GM21576 (cell line): ENCODE measurements at regions not wholly inside any gene's neighbourhood (a gene's known extent, or its start where the extent isn't known, plus 50 kb on each side); places are given as distances from the start of the nearest gene placed in this dataset.
"Not testable (repeated sequence)": the region's sequence is repeated elsewhere in the genome, so short reads cannot be mapped to it uniquely, and the experiment has no call there.

Source experiments
- ATAC-seq: cut with Tn5 transposase; IDR thresholded peaks from one replicate; pipeline ENCODE4 v1.9.1; 2021; ENCODE audit warnings: mild to moderate bottlenecking, moderate library complexity; ENCODE audit not compliant: unreplicated experiment

DNA sequence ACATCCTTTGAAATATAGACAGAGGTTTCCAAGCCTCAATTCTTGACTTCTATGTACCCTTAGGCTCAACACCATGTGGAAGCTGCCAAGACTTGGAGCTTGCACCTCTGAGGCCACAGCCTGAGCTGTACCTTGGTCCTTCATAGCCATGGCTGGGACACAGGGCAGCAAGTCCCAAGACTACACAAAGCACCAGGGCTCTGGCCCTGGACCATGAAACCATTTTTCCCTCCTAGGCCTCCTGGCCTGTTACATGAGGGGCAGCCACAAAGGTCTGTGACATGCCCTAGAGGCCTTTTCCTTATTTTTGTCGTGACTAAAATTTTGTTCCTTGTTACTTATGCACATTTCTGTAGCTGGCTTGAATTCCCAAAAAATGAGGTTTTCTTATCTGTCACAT lies 953.1 kb upstream of the ADGRL4 start:
- no peak for ATAC-seq

- ATAC-seq, result no peak
Measured at GRCh38 chr1:79955966-79956365, 949.4 kb upstream of the ADGRL4 start.

DNA sequence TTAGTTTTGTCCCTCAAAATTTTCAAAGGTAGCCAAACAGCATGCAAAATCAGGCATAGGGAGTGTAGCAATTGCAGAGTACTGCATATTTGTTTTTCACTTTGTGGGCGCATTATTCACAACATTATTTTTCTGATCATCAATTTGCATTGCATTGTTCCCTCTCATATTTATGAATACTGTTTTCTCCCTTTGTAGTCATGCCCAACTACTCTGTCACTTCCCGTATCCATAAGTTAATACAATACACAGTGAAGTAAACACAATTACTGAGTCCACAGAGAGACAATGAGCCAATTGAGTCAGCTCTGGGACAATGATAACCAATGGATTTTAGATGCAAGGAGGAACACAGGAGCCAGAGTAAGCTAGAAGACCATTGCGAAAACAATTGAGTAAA lies 944.0 kb upstream of the ADGRL4 start:
- ATAC-seq, result no peak

DNA sequence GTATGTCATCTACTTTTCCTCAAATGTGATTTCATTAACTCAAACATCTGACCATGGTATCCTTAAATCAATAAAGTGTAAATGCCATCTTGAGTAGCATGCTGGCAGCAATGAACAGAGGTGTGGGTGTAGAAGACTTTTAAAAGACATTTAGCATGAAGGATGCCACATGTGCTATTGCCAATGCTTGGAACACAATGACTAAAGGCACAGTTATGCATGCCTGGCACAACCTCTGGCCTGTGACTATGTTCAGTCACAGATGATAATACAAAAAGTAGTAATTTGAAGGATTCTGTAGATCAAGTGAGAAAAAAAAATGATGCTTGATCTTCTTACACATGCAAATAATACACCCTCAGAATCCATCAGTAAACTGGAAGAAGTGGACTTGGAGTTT lies 938.9 kb upstream of the ADGRL4 start:
- no peak for ATAC-seq

DNA sequence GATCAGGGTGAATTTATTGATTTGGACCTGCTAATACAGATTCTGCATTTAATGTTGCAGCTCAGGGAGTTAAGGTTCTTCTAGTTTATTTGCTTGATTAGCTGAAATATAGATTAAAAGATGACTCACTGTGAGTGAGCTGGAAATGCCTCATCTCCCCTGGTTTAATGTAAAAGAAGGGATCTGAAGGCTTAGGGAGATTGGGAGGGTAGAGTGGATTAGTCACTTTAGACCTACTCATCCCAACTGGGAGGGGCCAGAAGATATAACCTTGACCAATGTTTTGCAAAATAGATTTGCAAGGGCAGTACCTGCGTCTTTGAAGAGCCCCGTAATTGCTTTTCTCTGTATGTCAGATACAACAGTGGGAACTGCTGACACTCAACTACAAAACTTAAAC lies 922.8 kb upstream of the ADGRL4 start:
- ATAC-seq, result no peak

DNA sequence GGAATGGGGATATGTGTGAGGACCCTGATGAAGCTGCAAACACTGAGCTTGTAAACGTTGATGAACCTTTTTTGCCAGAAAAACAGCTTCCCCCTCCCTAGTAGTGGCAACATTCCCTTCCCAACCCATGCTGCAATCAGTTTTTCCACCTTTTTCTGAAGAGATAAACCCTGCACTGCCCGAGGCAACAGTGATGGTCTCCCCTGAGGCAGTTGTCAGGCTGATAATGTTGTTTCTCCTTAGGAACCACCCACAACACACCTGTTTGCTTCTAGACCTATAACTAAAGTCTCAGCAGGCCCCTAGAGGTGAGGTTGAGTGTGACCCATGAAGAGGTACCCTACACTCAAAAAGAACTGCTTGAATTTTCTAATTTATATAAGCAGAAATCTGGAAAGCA lies 922.4 kb upstream of the ADGRL4 start:
- no peak for ATAC-seq

DNA sequence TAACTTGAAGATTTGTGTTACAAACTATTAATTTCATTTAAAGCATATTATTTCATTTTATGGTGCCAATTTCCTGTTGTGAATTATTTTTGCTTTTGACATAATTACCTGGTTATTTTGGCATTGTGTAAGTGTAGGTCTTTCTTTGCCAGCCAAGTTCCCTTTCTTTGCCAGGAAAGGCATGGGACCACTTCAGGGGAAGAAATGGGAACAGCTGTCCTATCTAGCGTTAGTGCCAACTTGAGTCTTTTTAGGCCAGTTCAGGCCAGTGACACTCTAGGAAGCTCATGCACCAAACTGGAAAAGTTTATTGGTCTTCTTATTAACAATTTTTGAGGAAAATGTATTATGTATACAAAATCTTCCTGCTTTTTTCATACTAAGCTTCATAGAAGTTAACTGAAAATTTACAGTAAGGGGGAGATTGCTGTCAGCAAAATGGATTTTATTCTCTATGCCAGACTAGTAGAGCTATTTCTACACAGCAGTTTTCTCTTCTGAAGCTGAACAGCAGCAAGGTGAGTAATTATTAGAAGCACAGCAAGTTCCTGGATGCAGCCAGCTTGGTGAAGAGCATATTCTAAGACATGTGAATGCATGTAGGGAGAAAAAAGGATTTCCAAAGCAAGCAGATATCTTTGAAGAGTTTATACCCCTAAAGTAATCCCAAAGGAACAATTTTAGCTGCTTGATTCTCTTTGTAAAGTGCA lies 914.6 kb upstream of the ADGRL4 start:
- no peak for ATAC-seq

GRCh38 chr1:79914896-79915295 lies 908.4 kb upstream of the ADGRL4 start:
- ATAC-seq, result no peak

DNA sequence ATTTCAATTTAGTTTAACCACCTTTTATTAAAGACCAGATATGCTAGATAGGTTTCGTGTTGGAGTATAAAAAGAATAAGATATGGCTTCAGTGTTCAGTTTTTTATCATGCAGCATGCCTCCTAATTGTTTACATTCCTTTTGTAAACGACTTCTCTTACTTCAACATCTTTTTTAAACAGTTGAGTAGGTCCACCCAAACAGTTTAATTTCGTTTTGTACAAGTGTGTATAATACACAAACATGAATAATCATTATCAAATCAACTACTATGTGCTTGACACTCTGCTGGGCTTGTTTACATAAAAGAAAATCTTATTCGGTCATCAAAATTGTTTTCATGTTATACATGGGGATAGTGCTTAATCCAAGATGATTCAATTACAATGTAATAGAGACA lies 906.3 kb upstream of the ADGRL4 start:
- no peak for ATAC-seq

GRCh38 chr1:79903321-79903720 lies 896.8 kb upstream of the ADGRL4 start:
- no peak for ATAC-seq

- no peak for ATAC-seq
Measured at GRCh38 chr1:79902418-79902817, 895.9 kb upstream of the ADGRL4 start.

DNA sequence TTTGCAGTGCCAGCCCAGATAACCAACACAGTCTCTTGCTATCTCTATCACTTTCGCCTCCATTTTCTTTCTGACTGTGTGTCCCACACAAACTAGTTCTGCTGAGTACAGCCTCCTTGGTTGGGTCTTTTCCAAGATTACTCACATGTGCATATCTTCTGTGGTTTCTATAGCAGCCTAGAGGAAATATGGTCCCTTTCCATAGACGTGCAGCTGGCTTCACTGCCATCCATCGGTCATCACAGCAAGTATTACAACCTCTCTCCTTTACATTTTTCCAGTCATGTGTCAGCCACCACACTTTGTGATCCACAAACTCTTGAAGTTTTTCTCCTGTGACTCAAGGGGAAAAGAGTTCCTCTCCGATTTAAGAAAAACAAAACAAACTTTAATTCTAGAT lies 893.4 kb upstream of the ADGRL4 start:
- ATAC-seq, result no peak

GRCh38 chr1:79896140-79896539 lies 889.6 kb upstream of the ADGRL4 start:
- ATAC-seq, result no peak

DNA sequence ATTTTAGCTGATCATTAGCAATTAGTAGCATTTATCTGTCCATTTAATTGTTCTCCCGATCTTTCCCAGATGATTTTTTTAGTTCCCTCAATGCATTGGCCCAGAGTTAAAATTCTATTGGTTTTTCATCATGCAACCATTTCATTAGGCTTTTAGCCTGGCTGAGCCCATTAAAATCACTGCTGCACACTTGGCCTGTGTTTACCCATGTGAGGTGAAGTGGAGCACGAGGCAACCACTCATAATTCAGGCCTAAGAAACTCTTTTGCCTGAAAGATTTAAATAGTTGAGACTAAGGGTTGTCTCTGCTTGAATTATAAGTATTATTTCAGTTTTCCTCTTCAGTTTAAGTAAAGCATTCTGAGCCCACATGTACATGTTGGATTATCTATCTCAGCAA lies 889.0 kb upstream of the ADGRL4 start:
- ATAC-seq, result no peak

DNA sequence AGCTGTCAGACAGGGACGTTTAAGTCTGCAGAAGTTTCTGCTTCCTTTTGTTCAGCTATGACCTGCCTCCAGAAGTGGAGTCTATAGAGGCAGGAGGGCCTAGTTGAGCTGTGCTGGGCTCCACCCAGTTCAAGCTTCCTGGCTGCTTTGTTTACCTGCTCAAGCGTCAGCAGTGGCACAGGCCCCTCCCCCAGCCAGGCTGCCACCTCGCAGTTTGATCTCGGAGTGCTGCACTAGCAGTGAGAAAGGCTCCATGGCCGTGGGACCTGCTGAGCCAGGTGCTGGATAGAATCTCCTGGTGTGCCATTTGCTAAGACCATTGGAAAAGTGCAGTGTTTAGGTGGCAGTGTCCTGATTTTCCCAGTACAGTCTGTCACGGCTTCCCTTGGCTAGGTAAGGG lies 887.6 kb upstream of the ADGRL4 start:
- ATAC-seq, result not testable (repeated sequence)

DNA sequence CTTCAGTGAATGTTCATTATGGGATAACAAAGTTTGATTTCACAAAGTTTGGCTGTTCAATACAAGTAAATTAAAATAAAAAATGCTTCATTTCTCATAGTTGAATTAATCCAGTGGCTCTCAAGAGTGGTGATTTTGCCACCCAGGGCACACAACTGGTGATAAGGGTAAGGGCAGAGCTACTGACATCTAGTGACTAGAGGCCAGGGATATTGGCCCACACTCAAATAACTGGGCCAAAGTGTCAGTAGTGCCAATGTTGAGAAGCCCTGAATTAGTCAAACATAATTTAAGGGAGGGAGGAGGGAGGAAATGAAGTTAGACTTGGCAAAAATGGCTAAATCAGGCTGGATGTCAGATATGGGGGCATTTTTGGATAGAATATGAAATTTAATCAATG lies 880.5 kb upstream of the ADGRL4 start:
- ATAC-seq, result no peak

- no peak for ATAC-seq
Measured at GRCh38 chr1:79885101-79885500, 878.6 kb upstream of the ADGRL4 start.

DNA sequence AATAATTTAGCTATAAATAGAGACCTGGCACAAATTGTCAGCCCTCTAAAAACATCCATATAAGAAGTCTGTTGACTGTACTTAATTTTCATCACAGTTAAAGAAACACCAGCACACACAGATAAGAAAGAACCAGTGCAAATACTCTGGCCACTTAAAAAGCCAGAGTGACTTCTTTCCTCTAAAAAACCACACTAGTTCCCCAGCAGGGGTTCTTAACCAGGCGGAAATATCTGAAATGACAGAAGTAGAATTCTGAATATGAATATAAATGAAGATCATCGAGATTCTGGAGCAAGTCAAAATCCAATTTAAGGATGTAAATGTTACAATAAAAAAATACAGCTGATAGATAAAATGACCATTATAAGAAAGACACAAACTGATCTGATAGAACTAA lies 870.6 kb upstream of the ADGRL4 start:
- ATAC-seq, result no peak

GRCh38 chr1:79875187-79875586 lies 868.7 kb upstream of the ADGRL4 start:
- ATAC-seq, result no peak

- no peak for ATAC-seq
Measured at GRCh38 chr1:79874289-79874688, 867.8 kb upstream of the ADGRL4 start.

- no peak for ATAC-seq
Measured at GRCh38 chr1:79859212-79859948, 852.9 kb upstream of the ADGRL4 start.

DNA sequence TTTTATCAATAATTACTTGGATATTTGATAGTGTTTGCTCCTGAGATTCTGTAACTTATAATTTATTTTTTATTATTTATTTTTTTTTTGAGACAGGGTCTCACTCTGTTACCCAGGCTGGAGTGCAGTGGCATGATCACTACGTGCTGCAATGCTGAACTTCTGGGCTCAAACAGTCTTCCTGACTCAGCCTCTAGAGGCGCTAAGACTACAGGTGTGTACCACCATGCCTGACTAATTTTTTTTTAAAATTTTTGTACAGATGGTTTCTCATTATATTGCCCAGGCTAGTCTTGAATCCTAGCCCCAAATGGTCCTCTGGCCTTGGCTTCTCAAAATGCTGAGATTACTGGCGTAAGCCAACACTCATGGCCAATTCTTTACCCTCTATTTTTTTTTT lies 845.5 kb upstream of the ADGRL4 start:
- no peak for ATAC-seq

GRCh38 chr1:79849388-79849787 lies 842.9 kb upstream of the ADGRL4 start:
- ATAC-seq, result no peak
